Ishikawa (cell line): ENCODE measurements at regions not wholly inside any gene's neighbourhood (a gene's known extent, or its start where the extent isn't known, plus 50 kb on each side); places are given as distances from the start of the nearest gene placed in this dataset.

Source experiments
- CEBPB ChIP-seq: IDR thresholded peaks from 2 replicates; pipeline ENCODE4 v1.6.1; 2012
- CREB1 ChIP-seq: IDR thresholded peaks from 2 replicates; pipeline ENCODE4 v1.6.1; 2012; ENCODE audit warnings: low read depth
- EGR1 ChIP-seq: IDR thresholded peaks from 2 replicates; pipeline ENCODE4 v1.6.1; 2012
- EP300 ChIP-seq: IDR thresholded peaks from 2 replicates; pipeline ENCODE4 v1.6.1; 2012; ENCODE audit warnings: borderline replicate concordance
- FOXM1 ChIP-seq: IDR thresholded peaks from 2 replicates; pipeline ENCODE4 v1.6.1; 2012; ENCODE audit warnings: low read depth, borderline replicate concordance
- MAX ChIP-seq: IDR thresholded peaks from 2 replicates; pipeline ENCODE4 v1.6.1; 2012
- NFIC ChIP-seq: IDR thresholded peaks from 2 replicates; pipeline ENCODE4 v1.6.1; 2012
- RAD21 ChIP-seq: IDR thresholded peaks from 2 replicates; pipeline ENCODE4 v1.6.1; 2012; ENCODE audit warnings: low read depth
- TAF1 ChIP-seq: IDR thresholded peaks from 2 replicates; pipeline ENCODE4 v1.6.1; 2012; ENCODE audit warnings: low read depth, mild to moderate bottlenecking
- TCF12 ChIP-seq: IDR thresholded peaks from 2 replicates; pipeline ENCODE4 v1.6.1; 2012; ENCODE audit warnings: low read depth
- TEAD4 ChIP-seq: IDR thresholded peaks from 2 replicates; pipeline ENCODE4 v1.6.1; 2012
- YY1 ChIP-seq: IDR thresholded peaks from 2 replicates; pipeline ENCODE4 v1.6.1; 2012; ENCODE audit warnings: low read depth
- ZBTB7A ChIP-seq: IDR thresholded peaks from 2 replicates; pipeline ENCODE4 v1.6.1; 2012; ENCODE audit warnings: low read depth
- TF ChIP-seq, protein P1 (sequence below): IDR thresholded peaks from 2 replicates; pipeline ENCODE4 v1.6.1; 2012
- TF ChIP-seq, protein P2 (sequence below): IDR thresholded peaks from 2 replicates; pipeline ENCODE4 v1.6.1; 2012; ENCODE audit warnings: low read depth, mild to moderate bottlenecking

DNA sequence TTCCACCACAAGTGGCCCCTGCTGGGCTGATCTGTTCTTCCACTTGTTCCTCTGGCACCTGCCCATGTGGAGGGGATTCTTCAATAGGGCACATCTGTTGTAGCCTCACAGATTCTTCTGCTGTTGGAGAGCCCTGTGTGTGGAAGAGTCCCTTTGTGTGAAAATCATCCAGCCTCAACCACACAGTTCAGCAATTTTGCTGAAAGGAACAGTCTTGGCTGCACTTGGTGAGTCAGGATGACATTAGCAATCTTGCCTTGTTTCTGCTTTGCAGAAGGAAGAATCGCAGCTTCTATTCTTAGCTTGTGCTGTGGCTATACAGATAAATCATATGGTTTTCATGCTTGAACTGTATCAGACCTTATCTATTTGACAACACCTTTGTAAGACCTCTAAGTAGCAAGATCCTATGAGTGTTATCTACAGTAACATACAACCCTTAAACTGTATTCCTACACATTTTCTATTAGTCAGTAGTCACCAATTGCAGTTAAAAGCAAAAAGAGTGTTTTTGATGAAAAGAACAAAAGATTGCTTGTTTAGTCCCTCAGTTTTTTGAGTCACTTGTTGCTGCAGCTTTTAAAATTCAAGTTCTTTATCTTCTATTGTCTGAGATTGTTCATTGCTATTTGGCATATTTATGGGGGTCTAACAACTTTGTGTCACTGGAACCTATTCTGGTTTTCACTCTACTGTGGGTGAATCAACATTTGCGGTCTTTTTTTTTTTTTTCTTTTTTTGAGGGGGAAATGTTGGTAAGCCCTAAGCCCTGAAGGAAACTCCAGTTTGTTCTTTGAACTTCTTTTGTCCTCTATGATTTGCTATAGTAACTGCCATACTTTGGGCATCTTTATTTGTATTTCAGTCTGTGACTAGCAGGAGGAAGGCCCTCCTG is 231.6 kb downstream of the TFAP2B start:
- TF ChIP-seq NFIC (no peak), ZBTB7A (no peak), TAF1 (no peak), TEAD4 (no peak), EGR1 (no peak), TCF12 (no peak), CEBPB (no peak), YY1 (no peak), EP300 (no peak), MAX (no peak), FOXM1 (no peak), RAD21 (no peak)
- TF ChIP-seq, protein P1, sequence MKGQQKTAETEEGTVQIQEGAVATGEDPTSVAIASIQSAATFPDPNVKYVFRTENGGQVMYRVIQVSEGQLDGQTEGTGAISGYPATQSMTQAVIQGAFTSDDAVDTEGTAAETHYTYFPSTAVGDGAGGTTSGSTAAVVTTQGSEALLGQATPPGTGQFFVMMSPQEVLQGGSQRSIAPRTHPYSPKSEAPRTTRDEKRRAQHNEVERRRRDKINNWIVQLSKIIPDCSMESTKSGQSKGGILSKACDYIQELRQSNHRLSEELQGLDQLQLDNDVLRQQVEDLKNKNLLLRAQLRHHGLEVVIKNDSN, result no peak
- TF ChIP-seq, protein P2, sequence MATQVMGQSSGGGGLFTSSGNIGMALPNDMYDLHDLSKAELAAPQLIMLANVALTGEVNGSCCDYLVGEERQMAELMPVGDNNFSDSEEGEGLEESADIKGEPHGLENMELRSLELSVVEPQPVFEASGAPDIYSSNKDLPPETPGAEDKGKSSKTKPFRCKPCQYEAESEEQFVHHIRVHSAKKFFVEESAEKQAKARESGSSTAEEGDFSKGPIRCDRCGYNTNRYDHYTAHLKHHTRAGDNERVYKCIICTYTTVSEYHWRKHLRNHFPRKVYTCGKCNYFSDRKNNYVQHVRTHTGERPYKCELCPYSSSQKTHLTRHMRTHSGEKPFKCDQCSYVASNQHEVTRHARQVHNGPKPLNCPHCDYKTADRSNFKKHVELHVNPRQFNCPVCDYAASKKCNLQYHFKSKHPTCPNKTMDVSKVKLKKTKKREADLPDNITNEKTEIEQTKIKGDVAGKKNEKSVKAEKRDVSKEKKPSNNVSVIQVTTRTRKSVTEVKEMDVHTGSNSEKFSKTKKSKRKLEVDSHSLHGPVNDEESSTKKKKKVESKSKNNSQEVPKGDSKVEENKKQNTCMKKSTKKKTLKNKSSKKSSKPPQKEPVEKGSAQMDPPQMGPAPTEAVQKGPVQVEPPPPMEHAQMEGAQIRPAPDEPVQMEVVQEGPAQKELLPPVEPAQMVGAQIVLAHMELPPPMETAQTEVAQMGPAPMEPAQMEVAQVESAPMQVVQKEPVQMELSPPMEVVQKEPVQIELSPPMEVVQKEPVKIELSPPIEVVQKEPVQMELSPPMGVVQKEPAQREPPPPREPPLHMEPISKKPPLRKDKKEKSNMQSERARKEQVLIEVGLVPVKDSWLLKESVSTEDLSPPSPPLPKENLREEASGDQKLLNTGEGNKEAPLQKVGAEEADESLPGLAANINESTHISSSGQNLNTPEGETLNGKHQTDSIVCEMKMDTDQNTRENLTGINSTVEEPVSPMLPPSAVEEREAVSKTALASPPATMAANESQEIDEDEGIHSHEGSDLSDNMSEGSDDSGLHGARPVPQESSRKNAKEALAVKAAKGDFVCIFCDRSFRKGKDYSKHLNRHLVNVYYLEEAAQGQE, result no peak

GRCh38 chr6:51057296-51057695 is 238.6 kb downstream of the TFAP2B start:
- no peak for TF ChIP-seq TEAD4
- no peak for TF ChIP-seq TAF1
- TF ChIP-seq YY1, result no peak
- no peak for TF ChIP-seq FOXM1
- no peak for TF ChIP-seq RAD21
- no peak for TF ChIP-seq CREB1
- TF ChIP-seq, protein P1, result no peak
- no peak for TF ChIP-seq TCF12
- TF ChIP-seq, protein P2, result no peak
- TF ChIP-seq EGR1, result no peak
- TF ChIP-seq EP300, result no peak

DNA sequence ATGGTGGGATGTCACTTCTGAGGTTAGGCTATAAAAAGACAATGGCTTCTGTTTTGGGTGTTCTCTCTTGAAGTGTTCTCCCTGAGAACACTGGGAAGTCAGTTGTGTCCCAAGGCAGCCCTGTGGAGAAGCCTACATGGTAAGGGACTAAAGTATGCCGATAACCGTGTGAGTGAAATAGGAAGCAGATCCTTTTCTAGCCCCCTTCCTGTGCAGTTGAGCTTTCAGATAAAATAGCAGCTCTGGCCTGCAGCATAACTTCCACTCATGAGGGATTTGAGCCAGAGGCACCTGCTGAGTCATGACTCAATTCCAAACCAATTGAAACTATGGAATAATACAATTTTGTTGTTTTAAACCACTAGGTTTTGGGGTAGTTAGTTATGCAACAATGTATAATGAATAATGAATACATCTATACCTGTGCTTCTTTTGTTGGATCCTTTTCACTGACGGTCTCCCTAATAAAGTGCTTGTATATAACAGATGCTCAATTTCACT is 241.6 kb downstream of the TFAP2B start:
- TF ChIP-seq, protein P2, result no peak
- TF ChIP-seq TCF12 (no peak), TAF1 (no peak), CEBPB (no peak), EGR1 (no peak), NFIC (no peak), MAX (no peak), YY1 (no peak), ZBTB7A (no peak)
- TF ChIP-seq, protein P1, result no peak
